C4-2B (cell line): ENCODE measurements at regions not wholly inside any gene's neighbourhood (a gene's known extent, or its start where the extent isn't known, plus 50 kb on each side); places are given as distances from the start of the nearest gene placed in this dataset.

Experiments
- CTCF ChIP-seq: fragments of 450-650 bp; conservative IDR thresholded peaks from 2 replicates; pipeline ENCODE4 v1.5.1; 2017; ENCODE audit warnings: mild to moderate bottlenecking
- ZFX ChIP-seq: fragments of 450-650 bp; IDR thresholded peaks from 2 replicates; pipeline ENCODE4 v1.6.1; 2017

GRCh38 chr1:218787826-218788225, 385.9 kb upstream of the LYPLAL1 start:
- no peak for TF ChIP-seq CTCF
- TF ChIP-seq ZFX, result no peak
